GM19025 (cell line): ENCODE measurements at regions not wholly inside any gene's neighbourhood (a gene's known extent, or its start where the extent isn't known, plus 50 kb on each side); places are given as distances from the start of the nearest gene placed in this dataset.

Experiments used
- ATAC-seq: cut with Tn5 transposase; IDR thresholded peaks from one replicate; pipeline ENCODE4 v1.9.1; 2021; ENCODE audit warnings: mild to moderate bottlenecking, low read depth, moderate library complexity; ENCODE audit not compliant: unreplicated experiment

GRCh38 chr2:153109793-153110192 is 368.8 kb downstream of the RPRM start:
- no peak for ATAC-seq

- ATAC-seq: no peak
Observed at GRCh38 chr2:153106802-153107477, 371.6 kb downstream of the RPRM start.

- no peak for ATAC-seq
Observed at GRCh38 chr2:153105829-153106578, 372.6 kb downstream of the RPRM start.

- no peak for ATAC-seq
Observed at GRCh38 chr2:153101187-153101586, 377.4 kb downstream of the RPRM start.

- ATAC-seq: no peak
Observed at GRCh38 chr2:153100151-153100550, 378.4 kb downstream of the RPRM start.

- no peak for ATAC-seq
Observed at GRCh38 chr2:153098073-153098472, 379.7 kb downstream of the ARL6IP6 start.

- no peak for ATAC-seq
Observed at GRCh38 chr2:153096272-153096671, 377.9 kb downstream of the ARL6IP6 start.

GRCh38 chr2:153091344-153091743 is 372.9 kb downstream of the ARL6IP6 start:
- no peak for ATAC-seq

- ATAC-seq: no peak
Observed at GRCh38 chr2:153079315-153079714, 360.9 kb downstream of the ARL6IP6 start.

- ATAC-seq: no peak
Observed at GRCh38 chr2:153077311-153077710, 358.9 kb downstream of the ARL6IP6 start.

- no peak for ATAC-seq
Observed at GRCh38 chr2:153074207-153074606, 355.8 kb downstream of the ARL6IP6 start.

- ATAC-seq: no peak
Observed at GRCh38 chr2:153072813-153073212, 354.4 kb downstream of the ARL6IP6 start.

GRCh38 chr2:153072077-153072476 is 353.7 kb downstream of the ARL6IP6 start:
- no peak for ATAC-seq

- no peak for ATAC-seq
Observed at GRCh38 chr2:153071090-153071489, 352.7 kb downstream of the ARL6IP6 start.

GRCh38 chr2:153068915-153069314 is 350.5 kb downstream of the ARL6IP6 start:
- ATAC-seq: no peak

GRCh38 chr2:153068052-153068451 is 349.6 kb downstream of the ARL6IP6 start:
- no peak for ATAC-seq

- no peak for ATAC-seq
Observed at GRCh38 chr2:153059338-153060052, 341.1 kb downstream of the ARL6IP6 start.

- ATAC-seq: no peak
Observed at GRCh38 chr2:153057743-153058142, 339.3 kb downstream of the ARL6IP6 start.

- ATAC-seq: no peak
Observed at GRCh38 chr2:153055182-153055581, 336.8 kb downstream of the ARL6IP6 start.

GRCh38 chr2:153052807-153053559 is 334.6 kb downstream of the ARL6IP6 start:
- ATAC-seq: no peak

- ATAC-seq: no peak
Observed at GRCh38 chr2:153047220-153047619, 328.8 kb downstream of the ARL6IP6 start.
